ENCODE measurements at regions not wholly inside any gene's neighbourhood (a gene's known extent, or its start where the extent isn't known, plus 50 kb on each side); places are given as distances from the start of the nearest gene placed in this dataset.

- Histone ChIP-seq H3K9ac (ENCODE audit: low read length) (no peak overlapping the region), H4K20me1 (ENCODE audit: low read depth, low read length) (no peaks in the 10 kb centered on the region), H3K79me2 (ENCODE audit: insufficient read depth, low read length) (no peaks in the 10 kb centered on the region), H3K9me3 (ENCODE audit: insufficient read depth, low read length) (no peaks in the 10 kb centered on the region), H3K4me3 (ENCODE audit: insufficient read depth, low read length, poor library complexity, severe bottlenecking) (no peak overlapping the region), H3F3A (ENCODE audit: insufficient read depth) (no peaks in the 10 kb centered on the region), H3K27ac (ENCODE audit: low read depth, low read length) (no peak overlapping the region), H3K9me2 (replicated peaks; ENCODE audit: insufficient read depth, low read length) (no peaks in the 10 kb centered on the region), H2AFZ (ENCODE audit: low read depth, low read length, severe bottlenecking) (no peak overlapping the region), H3K4me2 (ENCODE audit: low read depth, low read length, poor library complexity, severe bottlenecking) (no peak overlapping the region), H3K27me3 (ENCODE audit: low read length) (no peaks in the 10 kb centered on the region), H3K36me3 (ENCODE audit: low read length) (no peaks in the 10 kb centered on the region)
- no peak for TF ChIP-seq EZH2phosphoT487 (conservative IDR thresholded peaks at IDR 0.05; ENCODE audit: low read length)
- no peak for TF ChIP-seq CTCF (IDR thresholded peaks at IDR 0.05; ENCODE audit: insufficient read depth, low read length, poor library complexity, severe bottlenecking)
These were observed 72.3 kb downstream of the MRPL14 start for GRCh38 chr6:44054721-44055559.

- Histone ChIP-seq H3K27me3 (ENCODE audit: low read length) (no peaks in the 10 kb centered on the region), H3K4me2 (ENCODE audit: low read depth, low read length, poor library complexity, severe bottlenecking) (no peak overlapping the region), H3K9me2 (replicated peaks; ENCODE audit: insufficient read depth, low read length) (no peaks in the 10 kb centered on the region), H3K4me3 (ENCODE audit: insufficient read depth, low read length, poor library complexity, severe bottlenecking) (no peak overlapping the region), H4K20me1 (ENCODE audit: low read depth, low read length) (no peaks in the 10 kb centered on the region), H3K9ac (ENCODE audit: low read length) (no peak overlapping the region), H3K9me3 (ENCODE audit: insufficient read depth, low read length) (no peaks in the 10 kb centered on the region), H3K27ac (ENCODE audit: low read depth, low read length) (no peak overlapping the region), H3K36me3 (ENCODE audit: low read length) (no peaks in the 10 kb centered on the region), H2AFZ (ENCODE audit: low read depth, low read length, severe bottlenecking) (no peak overlapping the region), H3K79me2 (ENCODE audit: insufficient read depth, low read length) (no peaks in the 10 kb centered on the region), H3F3A (ENCODE audit: insufficient read depth) (no peaks in the 10 kb centered on the region)
- TF ChIP-seq CTCF (IDR thresholded peaks at IDR 0.05; ENCODE audit: insufficient read depth, low read length, poor library complexity, severe bottlenecking) (no peak), EZH2phosphoT487 (conservative IDR thresholded peaks at IDR 0.05; ENCODE audit: low read length) (no peak)
These were observed 73.3 kb downstream of the MRPL14 start for GRCh38 chr6:44053760-44054556.

GRCh38 chr6:44053106-44053756, 74.0 kb downstream of the MRPL14 start:
- Histone ChIP-seq H2AFZ (ENCODE audit: low read depth, low read length, severe bottlenecking) (no peak overlapping the region), H3K4me3 (ENCODE audit: insufficient read depth, low read length, poor library complexity, severe bottlenecking) (no peak overlapping the region), H3F3A (ENCODE audit: insufficient read depth) (no peaks in the 10 kb centered on the region), H3K9ac (ENCODE audit: low read length) (no peak overlapping the region), H3K36me3 (ENCODE audit: low read length) (no peaks in the 10 kb centered on the region), H4K20me1 (ENCODE audit: low read depth, low read length) (no peaks in the 10 kb centered on the region), H3K27ac (ENCODE audit: low read depth, low read length) (no peak overlapping the region), H3K9me2 (replicated peaks; ENCODE audit: insufficient read depth, low read length) (no peaks in the 10 kb centered on the region), H3K9me3 (ENCODE audit: insufficient read depth, low read length) (no peaks in the 10 kb centered on the region), H3K4me2 (ENCODE audit: low read depth, low read length, poor library complexity, severe bottlenecking) (no peak overlapping the region), H3K27me3 (ENCODE audit: low read length) (no peaks in the 10 kb centered on the region), H3K79me2 (ENCODE audit: insufficient read depth, low read length) (no peaks in the 10 kb centered on the region)
- no peak for TF ChIP-seq CTCF (IDR thresholded peaks at IDR 0.05; ENCODE audit: insufficient read depth, low read length, poor library complexity, severe bottlenecking)
- TF ChIP-seq EZH2phosphoT487 (conservative IDR thresholded peaks at IDR 0.05; ENCODE audit: low read length) = no peak

Measured in SU-DHL-6 (cell line).